ENCODE measurements at regions not wholly inside any gene's neighbourhood (a gene's known extent, or its start where the extent isn't known, plus 50 kb on each side); places are given as distances from the start of the nearest gene placed in this dataset.
"Not testable (repeated sequence)": the region's sequence is repeated elsewhere in the genome, so short reads cannot be mapped to it uniquely, and the experiment has no call there.

GRCh38 chr12:9464408-9464807, 143.3 kb downstream of the KLRB1 start:
- no peaks in the 10 kb centered on the region for H3K9me3 ChIP-seq
- no peak overlapping the region for H3K27ac ChIP-seq
- 55% methylated on average over 4 of the region's 4 CpGs for WGBS (ENCODE audit: missing lambda C conversion rate)
- POLR2A ChIA-PET: no interaction called here
- DNase-seq (ENCODE audit: low read depth in 1 of 2, low spot score in 1 of 2) (no peak), FAIRE-seq (no peak), ATAC-seq (no peak)
- no peak for TF ChIP-seq HOXA7 (CRISPR knock-in tag; IDR thresholded peaks at IDR 0.05)
- TF ChIP-seq POLR2A (IDR thresholded peaks at IDR 0.05; ENCODE audit: low read length): no peak
- no peak for TF ChIP-seq GATA3 (IDR thresholded peaks at IDR 0.05; ENCODE audit: borderline replicate concordance)
- TF ChIP-seq FOSL2 (IDR thresholded peaks at IDR 0.05): no peak
- TF ChIP-seq FOSL2 (CRISPR knock-in tag; IDR thresholded peaks at IDR 0.05): no peak
- TF ChIP-seq RARB (CRISPR knock-in tag; IDR thresholded peaks at IDR 0.05): no peak
- TF ChIP-seq RCOR1 (IDR thresholded peaks at IDR 0.05; ENCODE audit: low read depth, low read length): no peak
- TF ChIP-seq HES2 (IDR thresholded peaks at IDR 0.05): no peak
- TF ChIP-seq EHF (CRISPR knock-in tag; IDR thresholded peaks at IDR 0.05): no peak
- TF ChIP-seq JUN (IDR thresholded peaks at IDR 0.05): no peak
- no peak for TF ChIP-seq RFX5 (IDR thresholded peaks at IDR 0.05)
- no peak for TF ChIP-seq ESRRA (IDR thresholded peaks at IDR 0.05; ENCODE audit: borderline replicate concordance, low read length)
- TF ChIP-seq RNF2 (IDR thresholded peaks at IDR 0.05; ENCODE audit: borderline replicate concordance, low read depth): no peak
- TF ChIP-seq EHMT2 (IDR thresholded peaks at IDR 0.05; ENCODE audit: low read depth): no peak
- no peak for TF ChIP-seq USF2 (IDR thresholded peaks at IDR 0.05)
- CTCF ChIA-PET: no interaction called here
- no peak overlapping the region for H3K4me3 ChIP-seq
- no peaks in the 10 kb centered on the region for H3K4me1 ChIP-seq
- no peak overlapping the region for H3K4me2 ChIP-seq

GRCh38 chr12:9455516-9455915, 152.2 kb downstream of the KLRB1 start:
- H3K4me3 ChIP-seq, H3K9me3 ChIP-seq, FAIRE-seq, POLR2A ChIA-PET, H3K27ac ChIP-seq, CTCF ChIA-PET, H3K4me1 ChIP-seq, H3K4me2 ChIP-seq: not testable (repeated sequence)
- 65% methylated on average over 4 of the region's 4 CpGs for WGBS (ENCODE audit: missing lambda C conversion rate)
- ATAC-seq: peak; percentile 38 to 58; a peak in 3 of 6 replicates
- DNase-seq (ENCODE audit: low read depth in 1 of 2, low spot score in 1 of 2): peak in 1 of 2 experiments; percentile 6

GRCh38 chr12:9454021-9454420, 153.7 kb downstream of the KLRB1 start:
- H3K27ac ChIP-seq; FAIRE-seq; ATAC-seq; H3K9me3 ChIP-seq; H3K4me2 ChIP-seq; H3K4me1 ChIP-seq; CTCF ChIA-PET; POLR2A ChIA-PET; H3K4me3 ChIP-seq; DNase-seq (ENCODE audit: low read depth in 1 of 2, low spot score in 1 of 2): not testable (repeated sequence)
- WGBS (ENCODE audit: missing lambda C conversion rate): 83% methylated on average over 2 of the region's 2 CpGs

- FAIRE-seq, CTCF ChIA-PET: not testable (repeated sequence)
Measured at GRCh38 chr12:9450127-9450567, 157.6 kb downstream of the KLRB1 start.

GRCh38 chr12:9449657-9450126, 158.0 kb downstream of the KLRB1 start:
- FAIRE-seq, H3K4me2 ChIP-seq, H3K27ac ChIP-seq, POLR2A ChIA-PET, ATAC-seq, H3K4me3 ChIP-seq, CTCF ChIA-PET, H3K4me1 ChIP-seq, H3K9me3 ChIP-seq: not testable (repeated sequence)
- DNase-seq (ENCODE audit: low read depth in 1 of 2, low spot score in 1 of 2): peak in 1 of 2 experiments; percentile 28
- WGBS (ENCODE audit: missing lambda C conversion rate): 87% methylated on average over 9 of the region's 9 CpGs

More at GRCh38 chr12:9450127-9450567, 157.6 kb downstream of the KLRB1 start:
- ATAC-seq; H3K4me3 ChIP-seq; DNase-seq (ENCODE audit: low read depth in 1 of 2, low spot score in 1 of 2); H3K27ac ChIP-seq; H3K9me3 ChIP-seq; H3K4me2 ChIP-seq; H3K4me1 ChIP-seq; POLR2A ChIA-PET: not testable (repeated sequence)
- WGBS (ENCODE audit: missing lambda C conversion rate): 93% methylated on average over 4 of the region's 20 CpGs

Data from A549 (cell line).